VCaP (cell line): ENCODE measurements at regions not wholly inside any gene's neighbourhood (a gene's known extent, or its start where the extent isn't known, plus 50 kb on each side); places are given as distances from the start of the nearest gene placed in this dataset.

Source experiments
- H3K27ac ChIP-seq: fragments of 450-650 bp; 2 replicates; pipeline ENCODE4 v1.5.1; 2017
- CTCF ChIP-seq: fragments of 450-650 bp; conservative IDR thresholded peaks from 2 replicates; pipeline ENCODE4 v1.5.1; 2017; ENCODE audit warnings: mild to moderate bottlenecking, moderate library complexity

- H3K27ac ChIP-seq: no peak overlapping the region
- TF ChIP-seq CTCF: no peak
These were observed 226.6 kb upstream of the SLC24A2 start for GRCh38 chr9:20015427-20015931.

- no peak for TF ChIP-seq CTCF
- no peak overlapping the region for H3K27ac ChIP-seq
These were observed 225.3 kb upstream of the SLC24A2 start for GRCh38 chr9:20014168-20014567.

GRCh38 chr9:20012232-20012631 is 223.4 kb upstream of the SLC24A2 start:
- no peak for TF ChIP-seq CTCF
- no peak overlapping the region for H3K27ac ChIP-seq

GRCh38 chr9:20009606-20010005 is 220.8 kb upstream of the SLC24A2 start:
- no peak for TF ChIP-seq CTCF
- H3K27ac ChIP-seq: no peak overlapping the region

- no peak for TF ChIP-seq CTCF
- H3K27ac ChIP-seq: no peak overlapping the region
These were observed 213.2 kb upstream of the SLC24A2 start for GRCh38 chr9:20002011-20002410.

GRCh38 chr9:20001058-20001457 is 212.2 kb upstream of the SLC24A2 start:
- no peak overlapping the region for H3K27ac ChIP-seq
- no peak for TF ChIP-seq CTCF

- TF ChIP-seq CTCF: no peak
- H3K27ac ChIP-seq: no peak overlapping the region
These were observed 210.7 kb upstream of the SLC24A2 start for GRCh38 chr9:19999491-20000057.
